ENCODE measurements at regions not wholly inside any gene's neighbourhood (a gene's known extent, or its start where the extent isn't known, plus 50 kb on each side); places are given as distances from the start of the nearest gene placed in this dataset.

- TF ChIP-seq CTCF (IDR thresholded peaks at IDR 0.05; ENCODE audit: low read length) (no peak), EZH2 (optimal IDR thresholded peaks at IDR 0.05; ENCODE audit: low read depth, low read length) (no peak)
Observed at GRCh38 chr22:47465222-47465621, 702.8 kb downstream of the TBC1D22A start.

All from MM.1S (cell line).